HL-60/S4 treated with phorbol 12-myristate 13-acetate at 8.2 ng/mL for 4 days and 3 days (cell line): ENCODE measurements at regions not wholly inside any gene's neighbourhood (a gene's known extent, or its start where the extent isn't known, plus 50 kb on each side); places are given as distances from the start of the nearest gene placed in this dataset.
"Not testable (repeated sequence)": the region's sequence is repeated elsewhere in the genome, so short reads cannot be mapped to it uniquely, and the experiment has no call there.

Experiments used
- in situ Hi-C: fragments of 300-500 bp; cut with MboI; formaldehyde crosslinking; loops from 2 replicates; pipeline ENCODE4 v1.15.0; 2022; ENCODE audit warnings: low sequenced_read_pairs

GRCh38 chr6:113060664-113061063 lies 713.5 kb downstream of the RFPL4B start:
- in situ Hi-C loops: no loop called here

GRCh38 chr6:113065611-113066010 lies 718.5 kb downstream of the RFPL4B start:
- in situ Hi-C loops: no loop called here

DNA sequence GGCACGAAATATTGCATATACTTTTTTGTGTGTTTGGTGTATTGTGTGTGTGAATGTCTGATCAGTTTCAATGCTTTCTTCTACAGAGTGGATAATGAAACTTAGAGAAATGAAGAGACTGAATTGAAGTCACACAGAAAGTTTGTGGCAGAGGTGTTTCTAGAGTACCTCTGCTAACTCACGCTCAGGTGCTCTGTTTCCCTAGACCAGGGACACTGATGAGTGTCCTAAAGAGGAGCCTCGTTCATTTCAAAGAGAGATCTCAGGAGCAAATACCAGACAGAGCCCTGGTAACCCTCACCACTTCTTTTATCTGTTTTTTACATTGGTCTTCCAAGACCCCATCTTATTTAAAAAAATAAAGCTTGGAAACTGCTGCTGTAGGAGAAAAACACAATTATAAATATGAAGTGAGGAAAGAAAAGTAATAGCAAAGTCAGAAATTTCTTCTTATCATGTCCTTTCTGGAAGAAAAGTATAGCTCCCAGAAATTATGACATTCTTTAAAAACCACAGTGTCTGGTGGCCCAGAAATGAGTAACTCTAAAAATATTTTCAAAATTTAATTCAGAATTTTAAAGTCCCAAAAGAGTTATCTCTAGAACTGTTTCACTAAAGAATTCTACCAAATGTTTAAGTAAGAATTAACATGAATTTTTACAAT lies 720.6 kb downstream of the RFPL4B start:
- in situ Hi-C loops: no loop called here

DNA sequence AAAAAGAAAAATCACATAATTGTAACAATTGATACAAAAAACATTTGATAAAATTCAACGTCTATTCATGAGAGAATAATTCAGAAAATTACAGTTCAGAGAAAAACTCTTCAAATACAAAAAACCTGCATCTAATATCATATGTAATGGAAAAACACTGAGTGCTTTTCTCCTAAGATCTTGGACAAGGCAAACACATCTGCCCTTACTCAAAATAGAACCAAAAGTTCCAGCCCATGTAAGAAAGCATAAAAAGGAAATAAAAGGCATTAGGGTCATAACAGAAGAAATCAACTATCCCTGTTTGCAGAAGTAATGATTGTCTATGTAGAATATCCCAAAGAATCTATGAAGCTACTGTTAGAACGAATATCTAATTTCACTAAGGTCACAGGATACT lies 721.4 kb downstream of the RFPL4B start:
- in situ Hi-C loops: no loop called here

DNA sequence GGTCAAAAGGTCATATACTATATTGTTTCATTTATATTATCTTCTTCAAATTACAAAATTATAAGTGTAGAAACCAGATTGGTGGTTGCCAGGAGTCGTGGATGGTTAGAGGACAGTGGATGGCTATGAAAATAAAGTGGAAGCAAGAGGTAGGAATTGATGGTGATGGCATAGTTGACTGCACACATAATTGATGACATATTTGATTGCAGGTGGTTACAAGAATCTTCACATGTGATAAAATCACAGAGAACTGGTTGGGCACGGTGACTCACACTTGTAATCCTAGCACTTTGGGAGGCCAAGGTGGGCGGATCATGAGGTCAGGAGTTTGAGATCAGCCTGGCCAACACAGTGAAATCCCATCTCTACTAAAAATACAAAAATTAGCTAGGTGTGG lies 723.6 kb downstream of the RFPL4B start:
- in situ Hi-C loops: not testable (repeated sequence)

- in situ Hi-C loops: no loop called here
These were observed 726.6 kb downstream of the RFPL4B start for GRCh38 chr6:113073611-113074191.

DNA sequence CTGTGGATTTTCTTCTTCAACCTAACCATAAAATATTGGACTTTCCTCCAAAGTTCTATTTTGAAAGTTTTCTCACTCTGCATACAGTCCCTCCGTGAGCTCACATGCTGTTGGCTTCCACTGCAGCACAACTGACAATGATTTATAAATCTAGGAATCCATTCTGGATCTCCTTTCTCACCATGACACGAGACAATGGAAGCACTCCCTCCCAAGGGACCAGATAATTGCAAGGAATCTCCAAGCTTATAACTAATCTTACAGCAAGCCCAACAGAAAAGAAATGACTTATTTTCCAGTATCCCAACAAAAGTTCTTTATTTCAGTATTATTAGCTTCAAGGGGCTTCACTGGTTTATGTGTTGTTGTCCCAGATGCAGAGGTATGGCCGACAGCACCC lies 729.0 kb downstream of the RFPL4B start:
- in situ Hi-C loops: no loop called here

GRCh38 chr6:113076816-113077215 lies 729.7 kb downstream of the RFPL4B start:
- in situ Hi-C loops: no loop called here

- in situ Hi-C loops: no loop called here
These were observed 730.7 kb downstream of the RFPL4B start for GRCh38 chr6:113077794-113078193.

GRCh38 chr6:113078791-113079190 lies 731.7 kb downstream of the RFPL4B start:
- in situ Hi-C loops: no loop called here

GRCh38 chr6:113082745-113083144 lies 735.6 kb downstream of the RFPL4B start:
- in situ Hi-C loops: no loop called here

- in situ Hi-C loops: no loop called here
These were observed 736.8 kb downstream of the RFPL4B start for GRCh38 chr6:113083947-113084346.

DNA sequence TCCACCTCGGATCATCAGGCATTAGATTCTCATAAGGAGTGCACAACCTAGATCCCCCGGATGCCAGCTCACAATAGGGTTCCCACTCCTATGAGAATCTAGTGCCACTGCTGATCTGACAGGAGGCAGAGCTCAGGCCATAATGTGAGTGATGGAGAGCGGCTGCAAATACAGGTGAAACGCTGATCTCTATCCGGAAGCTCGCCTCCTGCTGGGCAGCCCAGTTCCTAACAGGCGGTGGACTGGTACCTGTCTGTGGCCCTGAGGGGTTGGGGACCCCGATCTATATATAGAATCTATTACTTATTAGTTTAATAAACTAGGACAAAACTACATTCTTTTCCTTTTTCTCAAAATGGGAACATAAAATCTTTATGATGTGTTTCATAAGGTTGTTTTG lies 741.9 kb downstream of the RFPL4B start:
- in situ Hi-C loops: no loop called here

GRCh38 chr6:113092795-113093194 lies 745.7 kb downstream of the RFPL4B start:
- in situ Hi-C loops: no loop called here

GRCh38 chr6:113094779-113095178 lies 747.6 kb downstream of the RFPL4B start:
- in situ Hi-C loops: no loop called here

- in situ Hi-C loops: no loop called here
These were observed 748.7 kb downstream of the RFPL4B start for GRCh38 chr6:113095841-113096240.

- in situ Hi-C loops: no loop called here
These were observed 754.4 kb upstream of the MARCKS start for GRCh38 chr6:113102761-113103160.

GRCh38 chr6:113103634-113104361 lies 753.3 kb upstream of the MARCKS start:
- in situ Hi-C loops: no loop called here

DNA sequence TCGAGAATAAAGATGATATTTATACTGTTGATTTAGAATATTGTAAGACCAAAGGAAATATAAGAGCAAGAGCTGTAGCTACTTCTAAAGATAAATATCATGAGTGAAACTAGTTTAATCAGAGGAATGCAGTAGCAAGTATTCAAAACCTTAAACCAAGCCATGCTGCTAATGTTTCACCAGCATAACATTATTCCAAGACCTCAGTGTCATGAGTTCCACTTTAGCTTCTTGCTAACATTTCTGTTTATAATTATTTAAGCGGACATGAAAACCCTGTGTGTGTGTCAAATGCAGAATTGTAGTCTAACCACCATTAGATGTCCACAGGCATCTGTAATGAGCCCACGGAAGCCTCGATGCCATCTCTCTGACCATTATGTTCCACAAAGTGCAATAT lies 752.6 kb upstream of the MARCKS start:
- in situ Hi-C loops: no loop called here

DNA sequence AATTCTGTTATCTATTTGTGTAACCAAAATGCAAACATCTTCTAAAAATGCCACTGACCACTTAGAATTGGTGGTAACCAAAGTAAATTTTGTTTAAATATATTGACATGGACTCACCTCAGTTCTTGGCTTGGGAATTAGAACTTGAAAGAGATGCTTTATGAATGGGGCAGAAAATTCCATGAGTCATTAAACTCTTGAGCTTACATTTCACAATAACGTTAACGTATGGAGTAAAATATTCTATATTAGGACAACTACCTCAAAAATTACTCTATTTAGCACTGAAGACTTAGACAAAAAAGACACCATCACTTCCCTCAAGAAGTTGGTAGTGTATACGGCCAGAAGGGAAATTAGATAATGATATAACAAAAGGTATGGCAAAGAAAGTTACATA lies 752.2 kb upstream of the MARCKS start:
- in situ Hi-C loops: no loop called here

- in situ Hi-C loops: no loop called here
These were observed 746.9 kb upstream of the MARCKS start for GRCh38 chr6:113110211-113110610.

DNA sequence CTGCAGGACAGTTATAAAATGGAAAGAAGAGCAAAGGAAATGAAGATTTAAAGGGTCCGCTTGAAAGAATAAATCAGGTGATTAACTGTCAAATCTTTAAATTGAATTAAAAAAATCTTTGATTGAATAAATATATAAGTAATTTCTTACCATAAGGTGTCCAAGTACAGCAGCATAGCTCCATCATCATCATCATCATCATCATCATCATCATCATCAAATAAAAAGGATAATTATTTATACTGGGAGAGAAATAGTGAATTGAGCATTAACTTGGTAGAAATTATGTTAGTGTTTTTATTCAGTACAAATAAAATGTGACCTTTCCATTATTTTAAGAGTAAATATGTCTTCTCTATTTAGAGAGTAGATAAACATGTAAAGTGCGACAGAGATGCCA lies 745.6 kb upstream of the MARCKS start:
- in situ Hi-C loops: no loop called here
